B cell (primary cell): ENCODE measurements at regions not wholly inside any gene's neighbourhood (a gene's known extent, or its start where the extent isn't known, plus 50 kb on each side); places are given as distances from the start of the nearest gene placed in this dataset.

Source experiments
- CTCF ChIP-seq: fragments of 200-600 bp; IDR thresholded peaks from one replicate; pipeline ENCODE4 v1.8.0; 2022; ENCODE audit warnings: antibody characterized with exemption, mild to moderate bottlenecking
- EZH2 ChIP-seq: IDR thresholded peaks from 2 replicates; pipeline ENCODE4 v1.6.1; 2012; ENCODE audit warnings: borderline replicate concordance, low read depth, mild to moderate bottlenecking, moderate library complexity, low read length; ENCODE audit not compliant: insufficient read depth, poor library complexity, severe bottlenecking

GRCh38 chr13:65882810-65883209, 1347.3 kb downstream of the PCDH9 start:
- no peak for TF ChIP-seq CTCF
- no peak for TF ChIP-seq EZH2
